Trophoblast cell (in vitro differentiated cells and primary cell): ENCODE measurements at regions not wholly inside any gene's neighbourhood (a gene's known extent, or its start where the extent isn't known, plus 50 kb on each side); places are given as distances from the start of the nearest gene placed in this dataset.
"Not testable (repeated sequence)": the region's sequence is repeated elsewhere in the genome, so short reads cannot be mapped to it uniquely, and the experiment has no call there.

Source experiments
- DNase-seq, 2 donors: peaks; one replicate each; pipeline ENCODE4 v3.0.0-alpha.2; 2016
- H2AFZ ChIP-seq: 2 replicates; pipeline ENCODE4 v1.6.1; 2013; ENCODE audit warnings: low read length, moderate library complexity, mild to moderate bottlenecking; ENCODE audit not compliant: insufficient read depth, poor library complexity
- H2AK5ac ChIP-seq: 2 replicates; pipeline ENCODE4 v1.6.1; 2013; ENCODE audit warnings: mild to moderate bottlenecking, low read length
- H2BK120ac ChIP-seq: 2 replicates; pipeline ENCODE4 v1.6.1; 2013; ENCODE audit warnings: low read length, mild to moderate bottlenecking, moderate library complexity; ENCODE audit not compliant: insufficient read depth, poor library complexity
- H2BK12ac ChIP-seq: 2 replicates; pipeline ENCODE4 v1.6.1; 2013; ENCODE audit warnings: mild to moderate bottlenecking, low read length, moderate library complexity
- H2BK5ac ChIP-seq: 2 replicates; pipeline ENCODE4 v1.6.1; 2013; ENCODE audit warnings: low read length, low read depth, moderate library complexity, mild to moderate bottlenecking; ENCODE audit not compliant: poor library complexity
- H3K14ac ChIP-seq: 2 replicates; pipeline ENCODE4 v1.6.1; 2013; ENCODE audit warnings: mild to moderate bottlenecking, low read length
- H3K18ac ChIP-seq: 2 replicates; pipeline ENCODE4 v1.6.1; 2013; ENCODE audit warnings: mild to moderate bottlenecking, low read length
- H3K23ac ChIP-seq: 2 replicates; pipeline ENCODE4 v1.6.1; 2013; ENCODE audit warnings: low read length
- H3K27ac ChIP-seq: 2 replicates; pipeline ENCODE4 v1.5.1; 2013; ENCODE audit warnings: low read depth, mild to moderate bottlenecking, inconsistent platforms, low read length, moderate library complexity
- H3K27me3 ChIP-seq: 2 replicates; pipeline ENCODE4 v1.6.1; 2013; ENCODE audit warnings: inconsistent platforms, mild to moderate bottlenecking, low read length, moderate library complexity; ENCODE audit not compliant: insufficient read depth
- H3K36me3 ChIP-seq, 2 experiments: 1 replicate in 1 of 2; 2 replicates in 1 of 2; pipeline ENCODE4 v1.6.1; 2013; ENCODE audit warnings: low read length in 2 of 2, mild to moderate bottlenecking in 2 of 2, moderate library complexity in 1 of 2; ENCODE audit not compliant: insufficient read depth in 2 of 2, control insufficient read depth in 1 of 2
- H3K4ac ChIP-seq: 2 replicates; pipeline ENCODE4 v1.6.1; 2013; ENCODE audit warnings: low read depth, mild to moderate bottlenecking, low read length, moderate library complexity
- H3K4me1 ChIP-seq, 2 experiments: 1 replicate in 1 of 2; 2 replicates in 1 of 2; pipeline ENCODE4 v1.6.1; 2013; ENCODE audit warnings: low read length in 2 of 2, mild to moderate bottlenecking in 2 of 2, moderate library complexity in 1 of 2; ENCODE audit not compliant: insufficient read depth in 2 of 2, control insufficient read depth in 1 of 2
- H3K4me2 ChIP-seq: 2 replicates; pipeline ENCODE4 v1.6.1; 2013; ENCODE audit warnings: inconsistent platforms, mild to moderate bottlenecking, low read length, moderate library complexity
- H3K4me3 ChIP-seq: 2 replicates; pipeline ENCODE4 v1.5.1; 2013; ENCODE audit warnings: mild to moderate bottlenecking, low read depth, low read length, inconsistent platforms
- H3K79me1 ChIP-seq: one replicate; pipeline ENCODE4 v1.6.1; 2013; ENCODE audit warnings: low read length
- H3K79me2 ChIP-seq: 2 replicates; pipeline ENCODE4 v1.6.1; 2013; ENCODE audit warnings: low read length, mild to moderate bottlenecking; ENCODE audit not compliant: control insufficient read depth, insufficient read depth, poor library complexity
- H3K9ac ChIP-seq: 2 replicates; pipeline ENCODE4 v1.6.1; 2013; ENCODE audit warnings: mild to moderate bottlenecking, low read length
- H3K9me3 ChIP-seq: 2 replicates; pipeline ENCODE4 v1.6.1; 2013; ENCODE audit warnings: low read depth, mild to moderate bottlenecking, control low read depth, inconsistent platforms, low read length; ENCODE audit not compliant: insufficient read depth
- H4K12ac ChIP-seq: 2 replicates; pipeline ENCODE4 v1.6.1; 2013; ENCODE audit warnings: low read depth, mild to moderate bottlenecking, low read length, moderate library complexity
- H4K8ac ChIP-seq: 2 replicates; pipeline ENCODE4 v1.6.1; 2013; ENCODE audit warnings: low read depth, mild to moderate bottlenecking, low read length, moderate library complexity
- H4K91ac ChIP-seq: one replicate; pipeline ENCODE4 v1.6.1; 2013; ENCODE audit warnings: low read depth, mild to moderate bottlenecking, low read length, moderate library complexity
- WGBS: extraction: QIAGEN DNeasy Blood & Tissue Kit; methylation state at CpG from one replicate; pipeline ENCODE4 v1.1.7; 2013; ENCODE audit warnings: missing lambda C conversion rate; ENCODE audit not compliant: insufficient read length, insufficient coverage; ENCODE audit errors: extremely low coverage; 5-methylcytosine and 5-hydroxymethylcytosine counted together

DNA sequence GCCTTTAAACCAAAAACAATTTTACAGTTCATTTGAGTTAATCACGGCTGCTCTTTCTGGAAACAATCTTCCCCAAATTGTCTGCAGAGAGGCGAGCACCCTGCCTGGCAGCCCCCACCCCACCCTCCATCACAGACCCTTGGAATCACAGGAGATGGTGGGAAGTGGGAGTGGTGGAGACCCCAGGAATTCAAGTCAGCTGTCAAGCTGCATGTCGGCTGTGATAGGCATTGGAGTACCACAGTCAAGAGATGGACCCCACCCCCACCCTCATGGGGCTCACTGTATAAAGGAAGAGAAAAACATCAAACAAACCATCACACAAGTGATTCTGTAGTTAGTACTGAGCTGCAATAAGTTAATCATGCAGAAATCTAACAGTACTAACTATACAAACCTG is 360.4 kb downstream of the MATN1 start:
- H4K91ac ChIP-seq, result no peak overlapping the region
- no peak overlapping the region for H3K23ac ChIP-seq
- no peaks in the 10 kb centered on the region for H3K4me1 ChIP-seq
- no peaks in the 10 kb centered on the region for H3K36me3 ChIP-seq
- no peak overlapping the region for H3K4ac ChIP-seq
- H3K79me2 ChIP-seq, result no peaks in the 10 kb centered on the region
- no peak overlapping the region for H3K14ac ChIP-seq
- H2BK5ac ChIP-seq, result no peak overlapping the region
- H3K4me2 ChIP-seq, result no peak overlapping the region
- H3K18ac ChIP-seq, result no peak overlapping the region
- H3K9ac ChIP-seq, result no peak overlapping the region
- no peak overlapping the region for H4K8ac ChIP-seq
- no peak overlapping the region for H4K12ac ChIP-seq
- H2BK12ac ChIP-seq, result no peak overlapping the region
- no peak overlapping the region for H2BK120ac ChIP-seq
- no peak overlapping the region for H2AK5ac ChIP-seq
- no peak for DNase-seq
- H3K4me3 ChIP-seq, result no peak overlapping the region
- no peak overlapping the region for H2AFZ ChIP-seq
- no peaks in the 10 kb centered on the region for H3K79me1 ChIP-seq
- WGBS, result no CpG with 5 or more reads among the region's 3 CpGs
- H3K27ac ChIP-seq, result no peak overlapping the region
- H3K9me3 ChIP-seq, result no peaks in the 10 kb centered on the region
- no peaks in the 10 kb centered on the region for H3K27me3 ChIP-seq

DNA sequence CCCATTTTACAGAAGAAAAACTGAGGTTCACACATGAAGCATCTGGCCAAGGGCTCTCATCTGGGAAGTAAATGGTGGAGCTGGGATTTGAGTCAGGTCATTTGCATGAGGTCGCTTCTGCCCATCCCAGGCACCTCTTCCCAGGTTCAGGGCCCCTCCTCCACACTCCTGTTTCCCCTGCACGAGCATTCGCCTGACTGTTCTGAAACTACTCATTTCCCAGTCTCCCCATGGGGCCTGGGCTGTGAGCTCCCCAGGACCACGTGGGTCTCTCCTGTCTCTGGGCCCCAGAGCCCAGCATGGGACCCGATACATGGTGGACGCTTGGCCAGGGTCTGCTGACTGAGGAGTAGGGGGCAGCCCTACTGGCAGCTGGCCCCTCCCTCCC is 360.8 kb downstream of the MATN1 start:
- Histone ChIP-seq H3K4ac (no peak overlapping the region), H2AFZ (no peak overlapping the region), H3K23ac (no peak overlapping the region), H2BK12ac (no peak overlapping the region), H3K18ac (no peak overlapping the region), H3K9ac (no peak overlapping the region), H4K91ac (no peak overlapping the region), H3K79me1 (no peaks in the 10 kb centered on the region), H3K9me3 (no peaks in the 10 kb centered on the region), H4K8ac (no peak overlapping the region), H3K27ac (no peak overlapping the region), H3K79me2 (no peaks in the 10 kb centered on the region), H3K4me1 (no peaks in the 10 kb centered on the region), H3K4me2 (no peak overlapping the region), H2BK5ac (no peak overlapping the region), H2BK120ac (no peak overlapping the region), H3K27me3 (no peaks in the 10 kb centered on the region), H3K14ac (no peak overlapping the region), H4K12ac (no peak overlapping the region), H3K4me3 (no peak overlapping the region), H2AK5ac (no peak overlapping the region), H3K36me3 (no peaks in the 10 kb centered on the region)
- DNase-seq, result no peak
- no CpG with 5 or more reads among the region's 6 CpGs for WGBS

GRCh38 chr1:30361890-30362602 is 361.3 kb downstream of the MATN1 start:
- H3K27me3 ChIP-seq, H3K23ac ChIP-seq, H3K14ac ChIP-seq, H3K4me3 ChIP-seq, H3K36me3 ChIP-seq, H3K4ac ChIP-seq, H3K9me3 ChIP-seq, H4K8ac ChIP-seq, H4K12ac ChIP-seq, H2AFZ ChIP-seq, H2BK5ac ChIP-seq, H2BK12ac ChIP-seq, H2BK120ac ChIP-seq, H3K4me2 ChIP-seq, DNase-seq, H2AK5ac ChIP-seq, H3K79me2 ChIP-seq, H4K91ac ChIP-seq, H3K79me1 ChIP-seq, H3K18ac ChIP-seq, H3K4me1 ChIP-seq, H3K9ac ChIP-seq, H3K27ac ChIP-seq: not testable (repeated sequence)
- no CpG with 5 or more reads among the region's 10 CpGs for WGBS

GRCh38 chr1:30360753-30361152 is 362.6 kb downstream of the MATN1 start:
- no CpG with 5 or more reads among the region's 7 CpGs for WGBS
- H3K4ac ChIP-seq, result no peak overlapping the region
- no peak overlapping the region for H3K14ac ChIP-seq
- no peak overlapping the region for H4K91ac ChIP-seq
- no peak overlapping the region for H2AFZ ChIP-seq
- H3K79me1 ChIP-seq, result no peaks in the 10 kb centered on the region
- H3K4me1 ChIP-seq, result no peaks in the 10 kb centered on the region
- no peak overlapping the region for H4K8ac ChIP-seq
- no peaks in the 10 kb centered on the region for H3K9me3 ChIP-seq
- H4K12ac ChIP-seq, result no peak overlapping the region
- no peaks in the 10 kb centered on the region for H3K27me3 ChIP-seq
- no peak overlapping the region for H3K27ac ChIP-seq
- no peak overlapping the region for H3K23ac ChIP-seq
- no peak overlapping the region for H2BK12ac ChIP-seq
- H3K79me2 ChIP-seq, result no peaks in the 10 kb centered on the region
- no peaks in the 10 kb centered on the region for H3K36me3 ChIP-seq
- no peak overlapping the region for H3K18ac ChIP-seq
- H3K4me3 ChIP-seq, result no peak overlapping the region
- no peak overlapping the region for H2AK5ac ChIP-seq
- H3K4me2 ChIP-seq, result no peak overlapping the region
- H3K9ac ChIP-seq, result no peak overlapping the region
- H2BK5ac ChIP-seq, result no peak overlapping the region
- no peak for DNase-seq
- H2BK120ac ChIP-seq, result no peak overlapping the region
